K562 (cell line): ENCODE measurements at regions not wholly inside any gene's neighbourhood (a gene's known extent, or its start where the extent isn't known, plus 50 kb on each side); places are given as distances from the start of the nearest gene placed in this dataset.

Experiments
- ATAC-seq: fragments of 200-7000 bp; cut with Tn5 transposase; 3 replicates; pipeline ENCODE4 v1.9.1; 2020; ENCODE audit warnings: moderate library complexity
- BruUV-seq: library from RNA; stranded (reverse); fragments of 400-500 nt; replicated peaks from 2 replicates; lab custom pipeline; 2021; lab: Mats Ljungman, UMichigan
- CTCF ChIA-PET: fragments of 300-600 bp; formaldehyde crosslinking; extraction: SDS; loops from one replicate; lab custom pipeline; 2021; ENCODE audit warnings: low intra/inter-chr PET ratio; lab: Yijun Ruan, JAX
- POLR2A ChIA-PET: fragments of 300-600, 350-650 bp; sonication (Branson Sonifier 250); formaldehyde crosslinking; extraction: SDS; loops from one replicate; lab custom pipeline; 2021; ENCODE audit warnings: antibody characterized with exemption, inconsistent platforms; lab: Yijun Ruan, JAX
- DNase-seq, 4 experiments: peaks; one replicate each; pipeline versions ENCODE4 v3.0.0 to v3.0.0-alpha.2; 2011 to 2018; ENCODE audit warnings: low spot score in 3 of 4, mixed read lengths in 3 of 4; ENCODE audit errors: extremely low read depth in 1 of 4
- FAIRE-seq: peaks from 2 replicates; lab custom pipeline; 2011; peaks lifted over from hg19 to GRCh38; lab: Jason Lieb, UNC
- H2AFZ ChIP-seq: 2 replicates; pipeline ENCODE4 v1.6.0; 2011; ENCODE audit warnings: low read depth, low read length, control low read depth, inconsistent platforms
- H3K27ac ChIP-seq: fragments of 200-600 bp; 3 replicates; pipeline ENCODE4 v1.8.0; 2011; ENCODE audit warnings: low read depth, mild to moderate bottlenecking, control low read depth, inconsistent platforms, low read length, moderate library complexity, mixed read lengths; ENCODE audit errors: extremely low read depth
- H3K27me3 ChIP-seq, 2 experiments: fragments of 300-600 bp in 1 of 2; 2 replicates in 1 of 2; 3 replicates in 1 of 2; pipeline versions ENCODE4 v1.6.0 to v1.8.0; 2011; ENCODE audit warnings: inconsistent platforms in 2 of 2, low read length in 2 of 2, mild to moderate bottlenecking in 1 of 2, mixed read lengths in 1 of 2, moderate library complexity in 1 of 2; ENCODE audit not compliant: control insufficient read depth in 2 of 2, insufficient read depth in 2 of 2
- H3K36me3 ChIP-seq: fragments of 300-600 bp; 3 replicates; pipeline ENCODE4 v1.8.0; 2011; ENCODE audit warnings: mild to moderate bottlenecking, low read length, inconsistent platforms; ENCODE audit not compliant: control insufficient read depth, insufficient read depth
- H3K4me1 ChIP-seq, 2 experiments: fragments of 200-600 bp in 1 of 2; replicated peaks in 1 of 2; 2 replicates in 1 of 2; 3 replicates in 1 of 2; pipeline versions ENCODE4 v1.5.1 to v1.8.0; 2011; ENCODE audit warnings: inconsistent platforms in 2 of 2, low read length in 2 of 2, mild to moderate bottlenecking in 1 of 2, mixed read lengths in 1 of 2, moderate library complexity in 1 of 2; ENCODE audit not compliant: control insufficient read depth in 2 of 2, insufficient read depth in 2 of 2
- H3K4me2 ChIP-seq: 2 replicates; pipeline ENCODE4 v1.6.1; 2011; ENCODE audit warnings: low read length, control low read depth, inconsistent platforms, mixed read lengths; ENCODE audit not compliant: insufficient read depth
- H3K4me3 ChIP-seq: fragments of 200-600 bp; sonication (generic), shearing (Covaris generic); 2 replicates; pipeline ENCODE4 v1.5.1; 2016; ENCODE audit warnings: control low read depth, inconsistent platforms
- H3K79me2 ChIP-seq: fragments of 200-600 bp; 3 replicates; pipeline ENCODE4 v1.8.0; 2011; ENCODE audit warnings: low read length, inconsistent platforms; ENCODE audit not compliant: control insufficient read depth, insufficient read depth
- H3K9ac ChIP-seq, 2 experiments: 2 replicates each; pipeline versions ENCODE4 v1.6.0 to v1.6.1; 2011; ENCODE audit warnings: low read depth in 2 of 2, low read length in 2 of 2, control low read depth in 1 of 2, inconsistent platforms in 1 of 2, mild to moderate bottlenecking in 1 of 2, mixed read lengths in 1 of 2; ENCODE audit not compliant: insufficient read depth in 1 of 2
- H3K9me1 ChIP-seq: one replicate; pipeline ENCODE4 v1.6.0; 2011; ENCODE audit warnings: inconsistent platforms, mild to moderate bottlenecking, low read length, moderate library complexity; ENCODE audit not compliant: control insufficient read depth, insufficient read depth
- H3K9me3 ChIP-seq: replicated peaks from 2 replicates; pipeline ENCODE4 v1.5.1; 2011; ENCODE audit warnings: low read depth, low read length, inconsistent platforms; ENCODE audit not compliant: control insufficient read depth, insufficient read depth
- H4K20me1 ChIP-seq: replicated peaks from 2 replicates; pipeline ENCODE4 v1.6.1; 2011; ENCODE audit warnings: low read length, inconsistent platforms, mixed read lengths; ENCODE audit not compliant: control insufficient read depth, insufficient read depth
- ARID3B ChIP-seq: fragments of 250-450 bp; sonication (Bioruptor Pico); IDR thresholded peaks from 2 replicates; pipeline ENCODE4 v1.4.0; 2020; ENCODE audit warnings: borderline replicate concordance
- CBFA2T3 ChIP-seq: fragments of 450-650 bp; IDR thresholded peaks from 2 replicates; pipeline ENCODE4 v1.6.1; 2017
- JUND ChIP-seq, 2 experiments: IDR thresholded peaks; 2 replicates in 1 of 2; 3 replicates in 1 of 2; pipeline ENCODE4 v1.6.1; 2011; ENCODE audit warnings: borderline replicate concordance in 2 of 2, low read depth in 2 of 2, low read length in 2 of 2, improper control_type of control experiment in 1 of 2, missing biosample characterization in 1 of 2, missing genetic modification characterization in 1 of 2, missing genetic modification reagents in 1 of 2
- MAZ ChIP-seq, 2 experiments: fragments of 450-650 bp in 1 of 2; sonication (generic) in 1 of 2; formaldehyde crosslinking; IDR thresholded peaks in 1 of 2; conservative IDR thresholded peaks in 1 of 2; 2 replicates each; pipeline versions ENCODE4 v1.4.0 to v1.5.0; 2020; ENCODE audit warnings: mild to moderate bottlenecking in 1 of 2, missing genetic modification reagents in 1 of 2
- PPARD ChIP-seq: fragments of 250-450 bp; sonication (Bioruptor Pico); IDR thresholded peaks from 2 replicates; pipeline ENCODE4 v1.8.0; 2022; ENCODE audit warnings: inconsistent platforms, mild to moderate bottlenecking, moderate library complexity
- RNF219 ChIP-seq: fragments of 250-450 bp; sonication (Bioruptor Pico); IDR thresholded peaks from 2 replicates; pipeline ENCODE4 v1.5.0; 2022; ENCODE audit warnings: mild to moderate bottlenecking
- SMAD4 ChIP-seq: fragments of 250-450 bp; sonication (Bioruptor Pico); conservative IDR thresholded peaks from 2 replicates; pipeline ENCODE4 v1.8.0; 2021; ENCODE audit warnings: inconsistent platforms, mild to moderate bottlenecking, moderate library complexity
- SMARCE1 ChIP-seq: fragments of 450-650 bp; IDR thresholded peaks from 2 replicates; pipeline ENCODE4 v1.7.1; 2016; ENCODE audit warnings: mild to moderate bottlenecking
- U2AF2 ChIP-seq: fragments of 200-400 bp; formaldehyde crosslinking; optimal IDR thresholded peaks from 2 replicates; pipeline ENCODE3; 2017; ENCODE audit warnings: low read depth, mild to moderate bottlenecking, low read length
- ZBTB8A ChIP-seq: fragments of 450-650 bp; IDR thresholded peaks from 2 replicates; pipeline ENCODE4 v1.6.1; 2018; ENCODE audit warnings: mild to moderate bottlenecking, moderate library complexity; ENCODE audit not compliant: partially characterized antibody
- ZFP1 ChIP-seq: fragments of 450-650 bp; formaldehyde crosslinking; IDR thresholded peaks from 2 replicates; pipeline ENCODE4 v1.4.0; 2020; ENCODE audit warnings: mild to moderate bottlenecking, mixed read lengths
- ZFP36 ChIP-seq: fragments of 150-350 bp; IDR thresholded peaks from 2 replicates; pipeline ENCODE4 v1.6.1; 2018; ENCODE audit warnings: low read length, low read depth; ENCODE audit not compliant: partially characterized antibody
- ZNF311 ChIP-seq: fragments of 250-450 bp; sonication (Bioruptor Pico); IDR thresholded peaks from 2 replicates; pipeline ENCODE4 v1.4.0; 2020; ENCODE audit warnings: mild to moderate bottlenecking, moderate library complexity
- ZNF41 ChIP-seq: fragments of 250-450 bp; sonication (Bioruptor Pico); conservative IDR thresholded peaks from 2 replicates; pipeline ENCODE4 v1.4.0; 2020; ENCODE audit warnings: mild to moderate bottlenecking
- ZNF668 ChIP-seq: fragments of 250-450 bp; sonication (Bioruptor Pico); IDR thresholded peaks from 2 replicates; pipeline ENCODE4 v1.8.0; 2022; ENCODE audit warnings: mild to moderate bottlenecking, inconsistent platforms
- WGBS: fragments of 100-300 bp; shearing (Covaris generic); methylation state at CpG from one replicate; pipeline ENCODE4 v1.1.6; 2016; ENCODE audit warnings: low coverage, mixed read lengths; ENCODE audit not compliant: insufficient coverage; ENCODE audit errors: missing lambda C conversion rate; 5-methylcytosine and 5-hydroxymethylcytosine counted together
- in situ Hi-C: fragments of 300-500 bp; cut with MboI; formaldehyde crosslinking; loops from 4 replicates; pipeline ENCODE4 v1.15.0; 2018; ENCODE audit warnings: inconsistent platforms, mixed read lengths
- intact Hi-C: fragments of 100-400 bp; cut with micrococcal nuclease; formaldehyde crosslinking; loops from 2 replicates; pipeline ENCODE4 v1.14.2; 2022

GRCh38 chr17:83148317-83149028 lies 69.1 kb downstream of the METRNL start:
- peak in 1 of 4 experiments; percentile 2 for DNase-seq
- H3K9me3 ChIP-seq = no peaks in the 10 kb centered on the region; the same call in 1 of the 2 replicates
- in situ Hi-C loops = no loop called here
- CTCF ChIA-PET = no interaction called here
- no peaks in the 10 kb centered on the region for H3K79me2 ChIP-seq
- no peak overlapping the region for H3K27ac ChIP-seq
- 7% methylated on average over 17 of the region's 17 CpGs for WGBS
- FAIRE-seq = no peak
- no peaks in the 10 kb centered on the region for H3K9me1 ChIP-seq
- H3K36me3 ChIP-seq = no peaks in the 10 kb centered on the region
- BruUV-seq = no TSS peak
- H2AFZ ChIP-seq = no peak overlapping the region
- no peak overlapping the region for H3K9ac ChIP-seq
- POLR2A ChIA-PET = interaction anchor here (2.1 to 3.5 kb wide), 2 partner anchors 10 to 11 kb away, joined by 5 to 10 read pairs; no protein-coding TSS in a partner anchor
- H3K4me1 ChIP-seq = peaks cover 2 to 26% of the 10 kb centered on the region in 2 experiments; a peak in 4 of 5 replicates
- no peak for ATAC-seq
- no peaks in the 10 kb centered on the region for H4K20me1 ChIP-seq
- peaks cover 13 to 59% of the 10 kb centered on the region in 2 experiments for H3K27me3 ChIP-seq
- H3K4me3 ChIP-seq = no peak overlapping the region
- H3K4me2 ChIP-seq = no peak overlapping the region
- intact Hi-C loops = no loop called here
- TF ChIP-seq ZNF668 (no peak), SMARCE1 (no peak), U2AF2 (no peak), ZFP1 (CRISPR knock-in tag) (no peak), PPARD (CRISPR knock-in tag) (no peak), RNF219 (CRISPR knock-in tag) (no peak), JUND (IDR thresholded peaks at IDR 0.05; ENCODE audit: borderline replicate concordance, low read depth, low read length) (no peak), JUND (tag; IDR thresholded peaks at IDR 0.05; ENCODE audit: borderline replicate concordance, low read depth, low read length) (no peak), ZFP36 (no peak), ZBTB8A (no peak), ZNF311 (CRISPR knock-in tag) (no peak), ZNF41 (CRISPR knock-in tag) (no peak), MAZ (CRISPR knock-in tag; conservative IDR thresholded peaks at IDR 0.05 in 1 of 2, IDR thresholded peaks at IDR 0.05 in 1 of 2) (no peak), ARID3B (CRISPR knock-in tag) (no peak), CBFA2T3 (no peak), SMAD4 (no peak)
